ENCODE measurements at regions not wholly inside any gene's neighbourhood (a gene's known extent, or its start where the extent isn't known, plus 50 kb on each side); places are given as distances from the start of the nearest gene placed in this dataset.

DNA sequence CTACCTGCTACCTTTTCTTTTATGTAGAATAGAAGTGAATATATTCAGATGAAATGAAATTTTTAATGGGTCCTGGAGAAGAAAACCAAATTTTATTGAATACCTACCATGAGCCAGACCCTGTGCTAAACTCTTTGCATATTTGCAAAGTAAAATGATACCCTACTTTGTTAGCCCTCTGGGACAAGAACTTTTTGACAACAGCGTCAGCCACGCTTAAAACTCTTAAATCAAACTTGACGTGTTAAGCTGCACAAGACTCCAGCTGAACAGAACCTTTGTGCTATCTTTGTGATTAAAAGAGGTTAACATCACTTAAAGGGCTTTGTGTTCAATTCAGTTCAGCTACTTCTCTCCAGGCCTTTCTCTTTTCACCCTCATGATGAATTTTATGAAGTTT is 316.5 kb downstream of the MEX3B start:
- TF ChIP-seq, protein P1, sequence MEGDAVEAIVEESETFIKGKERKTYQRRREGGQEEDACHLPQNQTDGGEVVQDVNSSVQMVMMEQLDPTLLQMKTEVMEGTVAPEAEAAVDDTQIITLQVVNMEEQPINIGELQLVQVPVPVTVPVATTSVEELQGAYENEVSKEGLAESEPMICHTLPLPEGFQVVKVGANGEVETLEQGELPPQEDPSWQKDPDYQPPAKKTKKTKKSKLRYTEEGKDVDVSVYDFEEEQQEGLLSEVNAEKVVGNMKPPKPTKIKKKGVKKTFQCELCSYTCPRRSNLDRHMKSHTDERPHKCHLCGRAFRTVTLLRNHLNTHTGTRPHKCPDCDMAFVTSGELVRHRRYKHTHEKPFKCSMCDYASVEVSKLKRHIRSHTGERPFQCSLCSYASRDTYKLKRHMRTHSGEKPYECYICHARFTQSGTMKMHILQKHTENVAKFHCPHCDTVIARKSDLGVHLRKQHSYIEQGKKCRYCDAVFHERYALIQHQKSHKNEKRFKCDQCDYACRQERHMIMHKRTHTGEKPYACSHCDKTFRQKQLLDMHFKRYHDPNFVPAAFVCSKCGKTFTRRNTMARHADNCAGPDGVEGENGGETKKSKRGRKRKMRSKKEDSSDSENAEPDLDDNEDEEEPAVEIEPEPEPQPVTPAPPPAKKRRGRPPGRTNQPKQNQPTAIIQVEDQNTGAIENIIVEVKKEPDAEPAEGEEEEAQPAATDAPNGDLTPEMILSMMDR (IDR thresholded peaks at IDR 0.05; ENCODE audit: low read depth, low read length) = no peak
- TF ChIP-seq POLR2A (IDR thresholded peaks at IDR 0.05; ENCODE audit: extremely low read depth, insufficient read length) = no peak
- TF ChIP-seq, protein P2, sequence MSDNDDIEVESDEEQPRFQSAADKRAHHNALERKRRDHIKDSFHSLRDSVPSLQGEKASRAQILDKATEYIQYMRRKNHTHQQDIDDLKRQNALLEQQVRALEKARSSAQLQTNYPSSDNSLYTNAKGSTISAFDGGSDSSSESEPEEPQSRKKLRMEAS (IDR thresholded peaks at IDR 0.05; ENCODE audit: low read depth, low read length) = no peak

All from NB4 (cell line).